NCI-H526 treated with DMSO at 0.1 percent for 48 hours (cell line): ENCODE measurements at regions not wholly inside any gene's neighbourhood (a gene's known extent, or its start where the extent isn't known, plus 50 kb on each side); places are given as distances from the start of the nearest gene placed in this dataset.
"Not testable (repeated sequence)": the region's sequence is repeated elsewhere in the genome, so short reads cannot be mapped to it uniquely, and the experiment has no call there.

Experiments
- DNase-seq: peaks from one replicate; lab custom pipeline; 2025; lab: John Stamatoyannopoulos, UW

GRCh38 chr9:17083258-17083657 lies 51.6 kb upstream of the CNTLN start:
- no peak for DNase-seq

DNA sequence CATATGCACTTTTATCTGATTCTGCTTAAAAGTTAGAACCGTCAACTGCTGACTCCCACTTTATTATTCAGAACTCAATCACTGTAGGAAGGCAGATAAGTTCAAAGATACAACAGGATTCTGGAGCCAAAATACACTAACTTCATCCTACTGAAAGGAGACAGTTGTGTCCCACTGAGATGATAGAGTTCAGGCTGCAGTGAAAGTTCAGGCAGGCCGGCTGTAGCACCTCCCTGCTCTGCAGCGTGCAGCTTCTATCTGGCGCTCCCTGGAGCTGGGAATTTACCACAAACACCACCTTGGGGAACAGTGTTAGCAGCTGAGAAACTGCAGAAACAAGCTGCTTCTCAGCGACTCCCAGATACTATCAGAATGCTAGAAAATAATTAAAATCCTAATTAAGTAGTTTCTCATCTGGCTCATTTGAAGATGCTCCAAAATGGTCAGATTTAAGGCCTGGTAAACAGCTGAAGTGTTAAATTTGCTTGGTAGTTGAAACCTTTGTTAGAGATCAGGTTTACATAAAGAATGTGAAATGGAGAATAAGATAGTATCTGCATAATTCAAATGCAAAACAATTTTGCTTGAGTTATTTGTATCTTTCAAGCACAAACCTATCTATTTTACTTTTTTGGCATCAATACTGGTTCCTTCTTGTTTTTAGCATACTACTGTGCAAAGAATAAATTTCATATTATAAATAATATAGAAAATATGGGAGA lies 52.3 kb upstream of the CNTLN start:
- peak; percentile 14 for DNase-seq

DNA sequence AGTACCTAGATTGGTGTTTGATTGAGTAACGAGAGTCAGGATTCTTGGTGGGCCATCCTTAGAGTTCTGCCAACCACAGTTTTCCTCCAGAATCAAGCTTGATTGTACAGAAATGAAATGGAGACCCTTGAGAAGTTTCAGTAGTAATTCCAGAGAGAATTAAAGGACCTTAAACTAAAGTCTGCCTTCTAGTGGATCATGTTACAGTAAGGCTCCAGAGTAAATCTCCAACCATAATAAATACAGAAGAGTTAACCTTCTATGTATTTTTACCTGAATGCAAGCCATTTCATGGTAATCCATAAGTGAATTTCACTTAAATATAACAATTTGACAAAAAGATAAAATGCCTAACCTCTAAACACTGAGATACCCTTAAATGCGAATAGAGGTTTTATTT lies 53.0 kb upstream of the CNTLN start:
- no peak for DNase-seq

DNA sequence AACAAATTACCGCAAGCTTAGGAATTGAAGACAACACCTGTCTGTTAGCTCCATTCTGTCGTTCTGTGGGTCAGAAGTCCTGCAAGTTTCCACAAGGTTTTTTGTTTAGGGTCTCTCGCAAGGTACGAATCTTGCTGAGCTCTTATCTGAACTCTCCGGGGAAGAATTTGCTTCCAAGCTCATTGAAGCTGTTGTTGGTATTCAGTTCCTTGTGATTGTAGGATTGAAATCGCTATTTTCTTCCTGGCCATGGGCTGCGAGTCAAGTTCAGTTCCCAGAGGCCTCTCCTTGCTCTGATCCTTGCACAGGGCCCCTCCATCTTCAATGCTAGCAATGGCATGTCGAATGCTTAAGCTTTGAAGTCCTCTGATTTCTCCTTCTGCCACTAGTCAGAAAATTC lies 53.5 kb upstream of the CNTLN start:
- DNase-seq: no peak

DNA sequence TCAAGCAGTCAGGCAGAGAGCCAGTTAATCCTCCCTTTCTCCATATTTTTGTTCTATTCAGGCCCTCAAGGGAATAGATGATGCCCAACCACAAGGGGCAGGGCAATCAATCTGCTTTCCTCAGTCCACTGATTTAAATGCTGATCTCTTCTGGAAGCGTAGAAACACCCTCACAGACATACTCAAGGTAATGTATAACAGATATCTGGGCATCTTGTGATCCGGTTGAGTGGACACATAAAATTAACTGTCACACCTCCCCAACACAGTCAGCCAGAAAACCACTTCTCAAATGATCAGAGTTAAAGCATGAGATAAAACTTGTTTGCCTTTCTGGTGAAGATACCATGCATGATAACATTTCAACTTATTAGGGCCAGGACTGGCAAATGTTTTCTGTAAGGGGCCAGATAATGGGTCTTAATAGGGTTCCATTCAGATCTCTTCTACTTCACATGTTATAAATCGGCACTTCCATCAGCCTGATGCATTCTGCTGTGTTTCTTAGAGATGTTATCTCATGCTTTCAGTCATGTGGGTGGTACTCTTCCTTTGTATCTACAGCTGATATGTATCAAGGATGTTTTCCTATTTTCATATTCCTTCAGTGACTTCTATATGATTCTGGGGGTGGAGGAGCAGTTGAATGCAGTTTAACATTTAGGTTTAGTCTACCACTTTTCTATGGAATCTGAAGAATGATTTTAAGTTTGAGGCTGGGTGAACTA lies 58.9 kb upstream of the CNTLN start:
- no peak for DNase-seq

- no peak for DNase-seq
Measured at GRCh38 chr9:17075146-17075757, 59.6 kb upstream of the CNTLN start.

- DNase-seq: not testable (repeated sequence)
Measured at GRCh38 chr9:17072563-17072962, 62.3 kb upstream of the CNTLN start.

DNA sequence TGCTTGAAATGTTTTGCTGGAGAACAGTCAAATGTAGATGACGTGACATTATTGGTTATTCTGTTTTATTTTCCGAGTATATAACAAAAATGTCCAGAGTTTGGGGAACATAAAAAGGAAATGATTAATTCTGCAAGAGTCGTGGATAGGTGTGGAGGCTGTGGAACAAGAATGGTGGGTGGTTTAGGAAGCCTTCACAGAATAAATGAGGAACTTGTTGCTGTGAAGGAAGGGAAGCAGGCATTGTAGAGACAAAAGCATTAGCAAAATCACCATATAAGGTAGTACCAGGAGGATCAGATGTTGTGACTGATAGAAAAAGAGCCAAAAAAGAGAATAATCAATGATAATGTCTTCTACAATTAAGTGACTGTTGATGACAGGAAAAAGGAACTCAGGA lies 66.2 kb upstream of the CNTLN start:
- no peak for DNase-seq

- no peak for DNase-seq
Measured at GRCh38 chr9:17065062-17065461, 69.8 kb upstream of the CNTLN start.

DNA sequence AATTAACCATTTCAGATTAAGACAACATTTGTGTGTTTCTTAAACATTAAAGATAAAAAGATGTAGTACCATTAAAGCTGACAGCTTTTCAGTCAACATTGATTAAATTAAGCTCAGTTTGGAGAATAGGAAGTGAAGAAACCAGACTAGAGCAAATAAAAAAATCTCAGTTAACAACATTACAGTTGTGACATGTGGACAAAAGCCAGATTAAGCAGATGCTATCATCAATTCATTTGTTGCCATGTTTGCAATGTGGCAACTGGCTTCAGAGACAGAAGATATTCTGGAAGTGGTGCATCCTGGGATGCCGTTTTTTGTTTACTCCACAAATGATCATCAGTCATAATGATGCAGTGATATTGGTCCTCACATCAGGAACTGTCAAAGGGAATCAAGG lies 70.3 kb upstream of the CNTLN start:
- no peak for DNase-seq

DNA sequence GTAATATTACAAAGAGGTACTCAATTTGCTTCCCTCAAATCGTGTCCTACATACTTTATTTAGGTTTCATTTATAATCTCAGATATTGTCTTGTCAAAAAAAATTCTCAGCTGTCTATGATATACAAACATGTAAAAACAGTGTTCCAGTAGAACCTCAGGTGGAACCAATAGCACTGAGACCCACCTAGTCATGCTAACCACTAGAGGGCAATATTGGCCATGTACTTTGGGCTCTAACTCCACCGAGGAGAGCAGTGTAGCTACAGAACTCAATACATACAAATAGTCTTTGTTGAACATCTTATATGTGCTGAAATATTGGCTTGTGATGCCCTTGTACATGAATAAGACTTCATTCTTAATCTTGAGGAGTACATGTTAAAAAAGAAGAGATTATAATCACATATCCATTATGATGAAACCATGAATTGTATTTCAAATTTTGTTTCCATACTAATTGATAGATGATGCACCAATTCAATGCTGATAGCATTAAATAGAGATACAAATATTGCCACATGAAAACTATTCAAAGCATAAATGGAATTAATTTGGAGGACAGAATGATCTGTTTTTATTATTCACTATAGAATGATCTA lies 71.2 kb upstream of the CNTLN start:
- peak; percentile 72 for DNase-seq

GRCh38 chr9:17062497-17062896 lies 72.3 kb upstream of the CNTLN start:
- DNase-seq: no peak

- DNase-seq: no peak
Measured at GRCh38 chr9:17060450-17060849, 74.4 kb upstream of the CNTLN start.

DNA sequence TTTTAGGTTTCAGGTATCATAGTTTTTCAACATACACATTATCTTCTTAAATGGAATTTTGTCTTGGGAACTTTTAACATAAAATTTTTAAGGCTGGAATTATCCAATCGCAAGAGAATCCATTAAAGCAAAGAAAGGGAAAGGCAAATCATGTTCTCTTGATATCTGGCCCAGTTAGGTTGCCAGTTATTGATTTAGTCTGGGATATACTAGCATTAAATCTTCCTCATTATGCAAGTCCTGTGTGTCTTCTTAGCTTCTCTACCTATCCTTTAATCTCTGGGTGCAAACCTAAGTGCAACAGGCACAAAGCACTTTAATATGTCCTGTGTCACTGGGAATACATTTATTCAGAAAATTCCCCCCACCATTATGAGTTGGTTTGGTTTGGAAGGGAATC lies 75.4 kb upstream of the CNTLN start:
- no peak for DNase-seq

DNA sequence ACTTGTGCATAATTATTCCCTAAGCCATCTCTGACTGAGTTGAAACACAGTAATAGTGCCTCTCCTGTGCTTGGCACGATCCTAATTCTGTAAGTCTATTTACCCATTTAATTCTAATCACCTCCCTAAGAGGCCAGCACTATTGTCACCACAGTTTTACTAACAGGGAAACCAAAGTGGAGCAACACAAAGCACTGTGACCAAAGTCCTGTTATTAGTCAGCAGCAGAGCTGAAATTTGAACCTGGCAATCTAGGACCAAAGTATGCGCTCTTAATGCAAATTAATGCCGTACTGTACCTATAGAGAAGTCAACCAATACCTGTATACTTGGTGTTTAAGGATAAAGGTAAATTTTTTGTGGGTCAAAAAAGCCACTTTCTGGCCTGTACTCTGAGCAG lies 77.1 kb upstream of the CNTLN start:
- DNase-seq: no peak

DNA sequence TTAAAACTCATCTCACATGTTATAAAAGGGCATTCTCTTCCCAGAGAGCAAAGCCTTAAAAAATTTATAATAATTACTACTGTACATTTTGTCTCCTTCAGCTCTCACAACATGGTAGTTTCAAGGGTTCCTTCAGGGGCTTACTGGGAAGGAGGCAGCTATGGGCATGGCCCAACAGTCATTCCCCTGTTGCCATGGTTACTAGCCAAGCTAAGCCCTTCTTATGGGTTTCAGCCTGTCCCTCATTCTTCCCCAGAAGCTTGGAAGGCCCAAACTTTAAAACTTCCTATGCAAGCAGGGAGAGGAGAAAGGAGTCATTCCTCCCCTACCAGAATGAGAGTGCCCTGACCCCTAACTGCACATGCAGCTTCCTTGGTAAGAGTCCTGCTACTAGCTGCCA lies 82.2 kb upstream of the CNTLN start:
- no peak for DNase-seq

GRCh38 chr9:17045381-17045940 lies 89.4 kb upstream of the CNTLN start:
- no peak for DNase-seq

GRCh38 chr9:17031546-17031945 lies 103.3 kb upstream of the CNTLN start:
- no peak for DNase-seq

- no peak for DNase-seq
Measured at GRCh38 chr9:17025281-17025680, 109.6 kb upstream of the CNTLN start.

DNA sequence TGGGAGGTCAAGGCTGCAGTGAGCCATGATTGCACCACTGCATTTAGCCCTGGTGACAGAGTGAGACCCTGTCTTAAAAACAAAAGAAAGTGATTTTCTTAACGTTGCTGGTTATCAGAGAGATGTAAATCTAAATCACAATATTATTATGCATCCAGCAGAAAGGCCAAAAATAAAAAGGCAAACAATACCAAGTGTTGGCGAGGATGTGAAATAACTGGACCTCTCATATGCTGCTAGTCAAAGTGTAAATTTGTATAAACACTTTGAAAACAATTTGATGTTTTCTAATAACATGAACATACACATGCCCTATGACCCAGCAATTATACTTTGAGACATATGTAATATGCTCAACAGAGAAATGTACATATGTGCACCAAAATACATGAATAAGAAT lies 110.7 kb upstream of the CNTLN start:
- no peak for DNase-seq

DNA sequence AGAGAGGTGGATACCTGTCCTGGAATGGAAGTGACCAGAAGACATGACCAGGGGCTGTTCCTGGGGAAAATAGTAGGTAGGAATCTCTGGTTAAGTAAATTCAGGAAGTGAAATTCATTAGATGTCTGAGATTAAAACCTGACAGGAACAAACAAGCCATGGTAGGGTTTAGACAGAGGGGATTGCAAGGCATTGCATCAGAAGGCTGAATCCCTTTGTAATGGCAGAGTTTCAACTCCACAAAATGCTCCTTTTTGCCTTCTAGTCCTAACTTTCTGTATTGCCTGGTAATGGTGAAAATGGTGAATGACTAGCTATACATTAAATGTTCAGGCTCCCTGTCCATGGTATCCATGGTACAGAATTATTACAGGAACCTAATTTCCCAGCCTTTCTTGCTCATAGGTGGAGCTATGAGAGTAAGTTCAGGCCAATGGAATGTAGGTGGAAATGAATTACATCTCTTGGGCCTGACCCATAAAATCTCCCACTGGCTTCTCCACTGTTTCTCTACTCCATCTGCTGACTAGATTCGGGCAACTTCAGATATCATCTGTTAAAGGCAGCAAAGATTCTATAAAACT lies 113.4 kb upstream of the CNTLN start:
- DNase-seq: no peak

- DNase-seq: no peak
Measured at GRCh38 chr9:17019398-17019797, 115.4 kb upstream of the CNTLN start.
